ENCODE measurements at regions not wholly inside any gene's neighbourhood (a gene's known extent, or its start where the extent isn't known, plus 50 kb on each side); places are given as distances from the start of the nearest gene placed in this dataset.

DNA sequence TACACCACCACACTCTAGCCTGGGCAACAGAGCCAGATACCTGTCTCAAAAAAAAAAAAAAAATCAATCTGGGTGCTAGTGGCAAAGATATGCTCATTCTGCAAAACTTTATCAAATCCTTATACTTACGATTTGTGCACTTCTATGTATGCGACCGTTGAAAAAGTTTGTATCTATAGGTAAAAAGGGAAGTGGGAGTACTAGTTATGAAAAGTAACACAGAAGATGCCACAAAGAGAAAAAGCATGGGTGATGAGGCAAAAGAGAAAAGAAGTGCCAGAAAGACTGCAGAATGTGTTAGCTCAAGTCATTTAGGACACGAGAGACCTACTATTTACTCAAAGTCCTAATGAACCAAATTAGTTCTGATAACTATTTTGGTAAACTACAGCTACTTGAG is 407.8 kb downstream of the SHQ1 start:
- TF ChIP-seq POLR2A (IDR thresholded peaks at IDR 0.05; ENCODE audit: low read depth) = no peak
- TF ChIP-seq, protein P1, sequence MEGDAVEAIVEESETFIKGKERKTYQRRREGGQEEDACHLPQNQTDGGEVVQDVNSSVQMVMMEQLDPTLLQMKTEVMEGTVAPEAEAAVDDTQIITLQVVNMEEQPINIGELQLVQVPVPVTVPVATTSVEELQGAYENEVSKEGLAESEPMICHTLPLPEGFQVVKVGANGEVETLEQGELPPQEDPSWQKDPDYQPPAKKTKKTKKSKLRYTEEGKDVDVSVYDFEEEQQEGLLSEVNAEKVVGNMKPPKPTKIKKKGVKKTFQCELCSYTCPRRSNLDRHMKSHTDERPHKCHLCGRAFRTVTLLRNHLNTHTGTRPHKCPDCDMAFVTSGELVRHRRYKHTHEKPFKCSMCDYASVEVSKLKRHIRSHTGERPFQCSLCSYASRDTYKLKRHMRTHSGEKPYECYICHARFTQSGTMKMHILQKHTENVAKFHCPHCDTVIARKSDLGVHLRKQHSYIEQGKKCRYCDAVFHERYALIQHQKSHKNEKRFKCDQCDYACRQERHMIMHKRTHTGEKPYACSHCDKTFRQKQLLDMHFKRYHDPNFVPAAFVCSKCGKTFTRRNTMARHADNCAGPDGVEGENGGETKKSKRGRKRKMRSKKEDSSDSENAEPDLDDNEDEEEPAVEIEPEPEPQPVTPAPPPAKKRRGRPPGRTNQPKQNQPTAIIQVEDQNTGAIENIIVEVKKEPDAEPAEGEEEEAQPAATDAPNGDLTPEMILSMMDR (IDR thresholded peaks at IDR 0.05) = no peak
- no peak for TF ChIP-seq POLR2AphosphoS5 (IDR thresholded peaks at IDR 0.05)

All from esophagus muscularis mucosa (tissue), 3 donors.